Esophagus (tissue), 2 donors: ENCODE measurements at regions not wholly inside any gene's neighbourhood (a gene's known extent, or its start where the extent isn't known, plus 50 kb on each side); places are given as distances from the start of the nearest gene placed in this dataset.

Experiments used
- H3K27ac ChIP-seq, 2 donors: one replicate each; pipeline ENCODE4 v1.5.1; 2013; ENCODE audit warnings: low read depth in 2 of 2, mild to moderate bottlenecking in 2 of 2, inconsistent platforms in 1 of 2, low read length in 1 of 2, moderate library complexity in 1 of 2
- H3K27me3 ChIP-seq, 2 donors: one replicate each; pipeline ENCODE4 v1.6.1; 2013; ENCODE audit warnings: low read length in 2 of 2, control low read depth in 1 of 2, mild to moderate bottlenecking in 1 of 2; ENCODE audit not compliant: insufficient read depth in 2 of 2, control insufficient read depth in 1 of 2
- H3K36me3 ChIP-seq, 2 donors: one replicate each; pipeline ENCODE4 v1.6.1; 2013; ENCODE audit warnings: low read length in 1 of 2; ENCODE audit not compliant: control insufficient read depth in 2 of 2, insufficient read depth in 2 of 2
- H3K4me1 ChIP-seq, 2 donors: one replicate each; pipeline ENCODE4 v1.6.1; 2013; ENCODE audit warnings: low read length in 1 of 2; ENCODE audit not compliant: control insufficient read depth in 2 of 2, insufficient read depth in 2 of 2
- H3K4me3 ChIP-seq, 2 donors: one replicate each; pipeline ENCODE4 v1.5.1; 2013; ENCODE audit warnings: low read length in 2 of 2, mild to moderate bottlenecking in 2 of 2, low read depth in 1 of 2, moderate library complexity in 1 of 2
- H3K9me3 ChIP-seq, 2 donors: one replicate each; pipeline ENCODE4 v1.6.1; 2013; ENCODE audit warnings: mild to moderate bottlenecking in 2 of 2, low read depth in 1 of 2, low read length in 1 of 2, moderate library complexity in 1 of 2; ENCODE audit not compliant: control insufficient read depth in 2 of 2, insufficient read depth in 1 of 2
- WGBS, 2 donors: extraction: QIAGEN DNeasy Blood & Tissue Kit; methylation state at CpG; one replicate each; pipeline ENCODE4 v1.1.7; 2013; 5-methylcytosine and 5-hydroxymethylcytosine counted together
- donor health status: healthy with polysubstance abuse.
- donor health status: Bipolar disorder and iron deficiency.

DNA sequence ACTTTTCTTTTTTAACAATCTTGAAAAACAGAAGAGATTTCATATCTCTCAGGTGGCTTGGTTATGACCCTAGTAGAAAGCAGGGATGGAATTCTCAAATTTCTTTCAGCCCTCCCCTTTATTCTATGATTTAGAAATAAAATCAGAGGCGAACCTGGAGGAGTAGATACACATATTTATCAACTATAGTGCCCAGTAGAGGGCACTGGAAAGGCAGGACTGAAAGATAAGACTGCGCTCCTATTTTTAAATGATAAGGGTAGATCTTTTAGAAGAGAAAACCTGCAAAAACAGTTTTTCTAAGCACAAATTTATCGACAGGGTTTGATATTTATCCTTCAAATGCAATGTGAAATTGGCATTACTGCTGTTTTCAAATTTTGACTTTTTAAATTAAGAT is 1296.6 kb downstream of the EPHA7 start:
- H3K27ac ChIP-seq: no peak overlapping the region
- no peaks in the 10 kb centered on the region for H3K36me3 ChIP-seq
- no peak overlapping the region for H3K4me3 ChIP-seq
- H3K9me3 ChIP-seq: no peaks in the 10 kb centered on the region
- H3K27me3 ChIP-seq: no peaks in the 10 kb centered on the region
- 43 to 50% methylated on average over 3 of the region's 3 CpGs for whole genome bisulfite sequencing, 2 donors
- no peaks in the 10 kb centered on the region for H3K4me1 ChIP-seq

DNA sequence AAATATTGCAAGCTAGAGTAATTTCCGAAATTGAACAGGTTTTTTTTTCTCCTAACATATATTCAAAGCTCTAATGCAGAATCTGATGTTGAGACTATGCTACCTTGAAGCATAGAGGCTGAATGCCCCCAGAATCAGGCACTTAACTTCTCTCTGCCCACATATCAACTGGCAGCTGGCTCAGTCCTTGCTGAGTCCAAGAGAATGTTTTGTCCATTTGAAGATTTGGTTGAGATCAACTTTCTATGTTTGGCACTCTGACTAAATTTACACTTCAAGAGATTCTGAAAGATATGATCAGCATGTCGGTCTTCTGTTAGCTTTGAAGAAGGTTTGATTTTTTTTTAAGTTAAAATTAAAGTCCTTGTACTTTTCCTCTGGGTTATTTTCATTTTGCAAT is 1298.1 kb downstream of the EPHA7 start:
- Histone ChIP-seq H3K27me3 (no peaks in the 10 kb centered on the region), H3K27ac (no peak overlapping the region), H3K36me3 (no peaks in the 10 kb centered on the region), H3K9me3 (no peaks in the 10 kb centered on the region), H3K4me3 (no peak overlapping the region), H3K4me1 (no peaks in the 10 kb centered on the region)
- 55 to 60% methylated on average over 2 of the region's 2 CpGs for WGBS, 2 donors

DNA sequence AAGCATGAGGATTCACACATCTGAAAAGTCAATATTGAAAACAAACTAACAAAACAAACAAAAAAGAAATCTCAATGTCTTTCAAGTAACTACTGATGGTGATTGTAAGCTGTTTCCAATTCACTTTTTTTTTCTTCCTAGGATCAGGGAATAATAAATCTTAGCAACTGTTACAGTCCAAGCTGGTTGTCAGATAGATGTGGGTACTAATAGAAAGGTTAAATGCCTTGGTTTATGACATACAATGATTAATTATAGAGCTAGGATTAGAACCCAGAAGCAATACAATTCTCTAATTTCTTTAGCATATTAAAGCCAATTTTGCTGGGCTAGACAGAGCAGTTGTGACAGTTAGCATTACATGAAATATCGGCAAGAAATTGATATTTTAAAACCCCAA is 1301.6 kb downstream of the EPHA7 start:
- Histone ChIP-seq H3K4me1 (no peaks in the 10 kb centered on the region), H3K9me3 (no peaks in the 10 kb centered on the region), H3K36me3 (no peaks in the 10 kb centered on the region), H3K27ac (no peak overlapping the region), H3K4me3 (no peak overlapping the region), H3K27me3 (no peaks in the 10 kb centered on the region)
- 74 to 87% methylated on average over 1 of the region's 1 CpG for WGBS, 2 donors

DNA sequence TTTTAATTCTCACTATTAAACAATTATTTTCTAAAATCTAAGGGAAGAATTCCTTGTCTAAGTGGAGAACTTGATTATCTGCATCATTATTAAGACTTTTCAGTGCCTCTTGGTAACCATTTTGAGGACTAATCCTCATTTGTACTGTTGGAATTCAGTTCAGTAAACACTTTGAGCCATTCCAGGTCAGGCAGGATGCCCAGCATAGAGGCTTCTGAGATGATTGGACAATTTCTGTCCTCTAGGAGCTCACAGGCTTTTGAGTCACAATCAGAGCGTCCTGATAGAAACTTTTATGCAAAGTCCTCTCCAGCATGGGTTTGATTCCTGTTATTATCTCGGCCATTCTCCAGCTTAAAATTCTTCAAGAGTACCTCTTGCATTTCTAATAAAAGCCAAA is 1304.6 kb downstream of the EPHA7 start:
- WGBS, 2 donors: 62% methylated on average over 2 of the region's 2 CpGs

DNA sequence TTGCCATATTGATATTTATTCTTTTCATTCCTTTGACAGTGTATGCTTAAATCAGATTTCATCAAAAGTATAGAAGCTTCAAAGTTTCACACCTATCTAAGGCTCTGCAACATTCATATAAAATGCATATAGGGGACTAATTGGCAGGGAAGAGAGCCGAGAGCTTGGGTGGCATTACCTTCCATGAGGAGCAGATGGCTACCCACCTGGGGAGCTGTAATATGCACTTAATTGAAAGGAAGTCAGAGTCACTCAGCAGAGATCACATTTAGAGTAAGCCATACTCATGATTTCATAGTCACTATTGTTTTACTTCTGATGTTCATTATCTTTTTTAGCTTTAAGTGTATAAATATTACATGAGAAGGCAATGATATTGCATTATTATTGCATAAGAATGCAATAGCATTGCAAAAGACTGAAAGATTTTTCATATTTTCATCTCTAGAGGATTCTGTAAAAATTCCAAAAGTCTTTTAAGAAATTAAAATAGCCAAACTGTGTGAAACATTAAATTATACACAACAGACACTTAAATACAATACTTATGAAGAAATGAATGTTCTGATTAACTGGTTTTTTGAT is 1305.2 kb downstream of the EPHA7 start:
- Histone ChIP-seq H3K36me3 (no peaks in the 10 kb centered on the region), H3K4me3 (no peak overlapping the region), H3K9me3 (peaks cover 2 to 3% of the 10 kb centered on the region in 2 donors), H3K4me1 (no peaks in the 10 kb centered on the region), H3K27me3 (no peaks in the 10 kb centered on the region), H3K27ac (no peak overlapping the region)
- WGBS, 2 donors: 0% methylated on average over 1 of the region's 1 CpG

More for the DNA sequence above, 1304.6 kb downstream of the EPHA7 start:
- Histone ChIP-seq H3K9me3 (peaks cover 0 to under 1% of the 10 kb centered on the region in 2 donors), H3K36me3 (no peaks in the 10 kb centered on the region), H3K4me3 (no peak overlapping the region), H3K4me1 (no peaks in the 10 kb centered on the region), H3K27ac (no peak overlapping the region), H3K27me3 (no peaks in the 10 kb centered on the region)

DNA sequence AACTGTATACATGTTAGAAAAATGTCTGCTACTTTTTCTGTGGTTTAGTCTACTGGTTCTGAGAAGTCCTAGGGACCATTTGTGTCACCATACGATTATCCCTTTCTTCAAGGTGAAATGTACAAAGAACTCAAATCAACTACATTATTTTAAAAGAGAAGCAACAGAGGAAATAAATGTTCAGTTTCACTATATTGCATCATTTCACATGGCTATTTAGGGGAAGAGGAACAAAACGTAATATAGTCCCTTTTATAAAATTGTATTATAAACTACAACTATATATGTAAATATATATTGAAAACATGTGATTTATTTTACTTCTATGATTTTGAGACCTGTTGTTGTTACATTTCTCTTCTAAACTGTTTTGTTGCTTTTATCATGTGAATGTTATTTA is 1308.0 kb downstream of the EPHA7 start:
- Histone ChIP-seq H3K27me3 (no peaks in the 10 kb centered on the region), H3K27ac (no peak overlapping the region), H3K4me1 (no peaks in the 10 kb centered on the region), H3K36me3 (no peaks in the 10 kb centered on the region), H3K4me3 (no peak overlapping the region), H3K9me3 (peaks cover 2 to 5% of the 10 kb centered on the region in 2 donors)
- 69 to 80% methylated on average over 2 of the region's 2 CpGs for WGBS, 2 donors

DNA sequence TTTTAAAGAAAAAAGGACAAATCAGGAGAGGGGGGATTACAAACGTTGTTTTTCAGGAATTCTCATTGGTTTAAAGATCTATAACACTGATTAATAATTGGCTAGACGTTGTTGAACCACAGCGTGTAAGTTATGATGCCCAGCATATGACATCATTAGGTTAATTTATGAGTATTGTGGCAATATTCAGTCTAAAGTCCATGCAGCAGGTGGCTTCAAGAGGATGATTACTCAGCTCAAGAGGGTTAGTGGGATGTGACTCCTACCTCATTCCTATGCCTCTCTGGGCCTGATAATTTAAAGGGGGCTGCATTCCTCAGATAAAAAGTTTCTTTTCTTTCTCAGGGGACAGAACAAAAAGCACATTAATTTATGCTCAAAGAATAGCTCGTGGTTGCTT is 1309.0 kb downstream of the EPHA7 start:
- Histone ChIP-seq H3K4me1 (no peaks in the 10 kb centered on the region), H3K27me3 (no peaks in the 10 kb centered on the region), H3K4me3 (no peak overlapping the region), H3K36me3 (no peaks in the 10 kb centered on the region), H3K9me3 (peaks cover 2 to 5% of the 10 kb centered on the region in 2 donors), H3K27ac (no peak overlapping the region)
- WGBS, 2 donors: 30 to 37% methylated on average over 4 of the region's 4 CpGs

DNA sequence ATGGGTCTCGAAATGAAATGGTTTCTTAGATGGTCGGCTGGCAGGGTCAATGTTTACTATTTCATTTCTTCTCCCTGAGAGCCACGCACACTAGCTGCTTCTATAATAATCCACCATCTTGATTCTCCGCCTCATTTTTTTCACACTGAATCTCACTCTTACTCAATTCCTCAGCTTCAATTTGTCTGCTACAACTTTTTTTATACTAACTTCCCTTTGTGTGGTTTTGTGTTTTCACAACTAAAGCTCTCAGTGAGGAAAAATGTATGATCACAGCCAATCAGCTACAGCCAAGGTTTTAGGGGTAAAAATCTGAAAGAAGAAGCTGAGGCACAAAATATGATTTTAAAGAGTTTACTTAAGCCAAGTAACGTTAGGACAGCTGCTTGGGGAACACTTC is 1309.4 kb downstream of the EPHA7 start:
- Histone ChIP-seq H3K4me3 (no peak overlapping the region), H3K36me3 (no peaks in the 10 kb centered on the region), H3K27me3 (no peaks in the 10 kb centered on the region), H3K4me1 (no peaks in the 10 kb centered on the region), H3K9me3 (peaks cover 2 to 5% of the 10 kb centered on the region in 2 donors), H3K27ac (no peak overlapping the region)
- WGBS, 2 donors: 66 to 74% methylated on average over 5 of the region's 5 CpGs

DNA sequence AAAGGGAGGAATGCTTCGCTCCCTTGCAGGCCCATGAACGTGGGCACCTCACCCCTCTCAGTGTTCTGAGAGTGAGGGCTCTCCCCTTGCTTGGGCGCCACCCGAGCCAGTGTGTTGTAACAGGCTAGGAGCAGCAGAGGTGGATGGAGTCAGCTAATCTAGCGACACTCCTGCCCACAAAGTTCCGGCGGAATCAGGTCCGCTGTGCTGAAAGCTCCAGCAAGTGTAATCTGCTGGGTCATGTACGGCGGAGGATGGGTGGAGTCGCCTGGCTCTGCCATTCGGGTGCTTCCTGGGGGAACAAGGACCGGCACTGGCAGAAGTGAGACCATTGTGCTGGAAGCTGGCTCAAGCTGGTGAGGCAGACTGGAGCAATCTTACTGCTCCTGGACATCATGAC is 1310.1 kb downstream of the EPHA7 start:
- 93 to 94% methylated on average over 13 of the region's 13 CpGs for WGBS, 2 donors
- peaks cover 2 to 5% of the 10 kb centered on the region in 2 donors for H3K9me3 ChIP-seq

DNA sequence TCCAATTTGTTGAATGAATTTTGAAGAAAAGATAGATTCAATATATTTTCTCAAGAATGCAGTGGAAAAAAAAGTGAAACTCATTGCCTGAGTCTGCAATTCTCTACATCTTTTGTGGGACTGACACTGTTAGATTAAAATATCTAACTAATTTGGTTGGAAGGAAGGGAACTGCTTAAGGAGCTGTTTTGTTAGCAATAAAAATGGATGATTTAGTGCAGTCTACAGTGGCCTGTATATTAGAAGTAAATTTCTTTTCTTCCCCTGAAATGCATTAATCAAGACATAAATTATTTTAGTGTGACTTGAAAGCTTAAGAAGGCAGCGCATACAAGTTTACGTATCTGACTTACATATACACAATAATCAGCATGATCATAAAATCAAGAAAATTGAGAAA is 1332.6 kb downstream of the EPHA7 start:
- Histone ChIP-seq H3K27ac (no peak overlapping the region), H3K36me3 (no peaks in the 10 kb centered on the region), H3K4me1 (no peaks in the 10 kb centered on the region), H3K4me3 (no peak overlapping the region), H3K9me3 (no peaks in the 10 kb centered on the region), H3K27me3 (no peaks in the 10 kb centered on the region)
- 93 to 98% methylated on average over 2 of the region's 2 CpGs for WGBS, 2 donors

More for the DNA sequence above, 1310.1 kb downstream of the EPHA7 start:
- no peak overlapping the region for H3K27ac ChIP-seq
- no peaks in the 10 kb centered on the region for H3K27me3 ChIP-seq
- no peaks in the 10 kb centered on the region for H3K4me1 ChIP-seq
- H3K36me3 ChIP-seq: no peaks in the 10 kb centered on the region
- H3K4me3 ChIP-seq: no peak overlapping the region
